ENCODE measurements at regions not wholly inside any gene's neighbourhood (a gene's known extent, or its start where the extent isn't known, plus 50 kb on each side); places are given as distances from the start of the nearest gene placed in this dataset.

GRCh38 chr2:220243571-220243970, 616.1 kb downstream of the SLC4A3 start:
- no peak for DNase-seq (ENCODE audit: low read depth in 4 of 4, low spot score in 3 of 4)

- DNase-seq (ENCODE audit: low read depth in 4 of 4, low spot score in 3 of 4): no peak
Observed at GRCh38 chr2:220246386-220246785, 619.0 kb downstream of the SLC4A3 start.

GRCh38 chr2:220247588-220248350, 620.3 kb downstream of the SLC4A3 start:
- no peak for DNase-seq (ENCODE audit: low read depth in 4 of 4, low spot score in 3 of 4)

DNA sequence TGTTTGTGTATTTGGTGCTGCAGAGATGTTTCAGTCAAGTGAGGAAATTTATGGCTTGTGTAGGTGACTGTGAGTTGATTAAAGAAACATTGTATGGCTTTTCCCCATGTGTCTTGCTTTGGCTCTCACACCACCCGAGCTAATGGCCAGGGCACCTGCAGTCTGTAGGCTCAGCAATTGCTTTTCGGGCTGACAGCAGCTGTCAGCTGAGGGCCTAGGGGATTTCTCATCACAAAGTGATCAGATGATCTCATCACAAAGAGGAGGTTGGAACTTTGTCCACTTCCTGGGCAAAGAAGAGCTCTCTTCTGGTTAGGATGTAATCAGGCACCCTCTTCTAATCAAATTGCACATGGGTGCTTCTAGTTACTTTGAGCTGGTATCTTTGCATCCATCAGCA, 632.2 kb downstream of the SLC4A3 start:
- no peak for DNase-seq (ENCODE audit: low read depth in 4 of 4, low spot score in 3 of 4)

- DNase-seq (ENCODE audit: low read depth in 4 of 4, low spot score in 3 of 4): no peak
Observed at GRCh38 chr2:220263300-220263699, 635.9 kb downstream of the SLC4A3 start.

- no peak for DNase-seq (ENCODE audit: low read depth in 4 of 4, low spot score in 3 of 4)
Observed at GRCh38 chr2:220269367-220269766, 641.9 kb downstream of the SLC4A3 start.

DNA sequence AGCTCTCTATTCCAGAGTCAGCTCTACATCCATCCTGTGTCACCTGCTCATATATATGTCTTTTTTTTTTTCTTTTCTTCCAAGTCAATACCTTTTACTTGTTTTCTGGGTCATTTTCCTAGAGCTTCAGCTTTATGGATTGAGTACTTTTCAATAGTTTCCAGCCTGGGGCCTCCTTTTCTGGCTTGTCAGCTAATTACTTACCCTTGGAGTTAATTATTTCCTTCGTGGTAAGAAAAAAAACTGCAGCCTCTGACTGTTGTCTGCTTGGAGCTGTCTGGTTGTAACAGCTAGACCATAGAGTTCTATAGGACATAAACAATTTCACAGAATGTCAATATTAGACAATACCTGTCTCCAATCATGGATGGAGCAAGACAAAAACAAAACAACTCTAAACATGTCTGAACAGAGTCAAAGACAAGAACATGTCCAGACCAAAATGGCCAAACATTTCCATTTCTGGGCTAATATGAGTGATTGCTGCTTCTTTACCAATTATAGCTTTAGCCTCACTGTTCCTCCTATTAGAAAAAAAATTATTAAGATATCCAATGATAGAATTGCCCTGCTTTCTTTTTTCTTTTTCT, 643.1 kb downstream of the SLC4A3 start:
- DNase-seq (ENCODE audit: low read depth in 4 of 4, low spot score in 3 of 4): no peak

- DNase-seq (ENCODE audit: low read depth in 4 of 4, low spot score in 3 of 4): no peak
Observed at GRCh38 chr2:220272656-220273055, 645.2 kb downstream of the SLC4A3 start.

GRCh38 chr2:220273082-220273481, 645.7 kb downstream of the SLC4A3 start:
- DNase-seq (ENCODE audit: low read depth in 4 of 4, low spot score in 3 of 4): no peak

- no peak for DNase-seq (ENCODE audit: low read depth in 4 of 4, low spot score in 3 of 4)
Observed at GRCh38 chr2:220275454-220275853, 648.0 kb downstream of the SLC4A3 start.

DNA sequence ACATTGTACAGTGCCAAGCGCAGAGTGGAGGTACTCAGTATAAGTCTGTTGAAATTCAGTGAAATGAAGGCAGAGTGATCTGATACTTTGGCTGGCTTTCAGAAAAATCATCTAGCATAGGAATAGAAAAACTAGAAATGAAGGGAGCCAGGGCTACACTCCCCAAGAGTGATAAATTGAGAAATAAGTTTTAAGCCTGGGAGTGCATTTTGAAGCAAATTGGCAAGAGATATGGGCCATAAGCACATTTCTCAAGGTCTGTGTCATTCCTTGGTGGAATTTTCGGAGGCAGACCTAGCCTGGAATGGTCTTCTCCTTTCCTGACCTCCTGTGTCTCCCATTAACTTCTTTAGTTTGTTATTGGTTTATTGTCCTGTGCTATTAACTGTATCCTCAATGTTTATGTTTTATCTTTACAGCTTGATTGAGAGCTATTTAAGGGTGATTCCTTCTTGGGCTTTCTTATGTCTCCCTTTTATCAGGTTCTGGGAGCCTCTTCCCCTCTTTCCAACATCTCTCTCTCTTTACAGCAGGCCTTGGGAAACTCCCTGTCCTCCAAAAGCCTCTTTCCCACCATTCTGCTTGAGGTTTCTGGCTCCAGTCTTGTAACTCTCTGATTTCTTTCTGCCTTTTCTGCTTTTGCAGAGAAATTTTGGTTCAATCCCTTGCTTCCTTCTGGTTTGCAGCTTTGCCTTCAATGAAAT, 649.5 kb downstream of the SLC4A3 start:
- DNase-seq (ENCODE audit: low read depth in 4 of 4, low spot score in 3 of 4): no peak

- DNase-seq (ENCODE audit: low read depth in 4 of 4, low spot score in 3 of 4): no peak
Observed at GRCh38 chr2:220277445-220277975, 650.1 kb downstream of the SLC4A3 start.

DNA sequence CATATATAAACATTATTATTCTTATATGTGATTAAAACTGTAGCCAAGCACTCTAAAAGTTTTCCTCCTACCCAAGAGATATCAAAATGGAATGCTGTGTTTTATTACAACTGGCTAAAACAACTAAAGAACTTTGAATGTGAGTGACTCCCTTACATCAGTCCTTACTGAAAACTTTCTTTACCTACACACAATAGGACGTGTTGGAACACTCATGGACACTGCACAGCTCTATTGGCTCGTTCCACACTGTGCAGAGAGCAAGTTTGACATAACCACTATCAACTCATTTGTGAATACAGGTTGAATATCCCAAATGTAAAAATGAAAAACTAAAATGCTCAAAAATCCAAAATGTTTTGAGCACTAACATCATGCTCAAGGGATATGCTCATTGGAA, 650.6 kb downstream of the SLC4A3 start:
- no peak for DNase-seq (ENCODE audit: low read depth in 4 of 4, low spot score in 3 of 4)

DNA sequence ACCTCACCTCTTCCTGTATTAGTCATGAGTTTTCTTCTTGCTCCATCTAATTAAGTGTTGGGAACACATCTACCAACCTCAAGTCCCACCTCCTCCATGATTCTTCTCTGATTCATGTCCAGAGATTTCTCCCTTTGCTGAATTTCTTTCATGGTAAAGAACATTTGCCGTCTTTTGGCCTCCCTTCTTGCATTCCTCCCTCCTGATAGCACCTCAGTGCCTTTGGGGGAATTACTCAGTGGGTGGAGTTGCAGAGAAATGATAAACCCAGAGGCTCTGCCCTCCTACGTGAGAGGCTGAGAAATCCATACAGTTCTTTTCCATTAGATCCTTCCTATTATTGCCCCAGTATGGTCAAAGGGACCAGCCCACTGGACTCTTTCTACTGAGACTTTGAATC, 651.9 kb downstream of the SLC4A3 start:
- no peak for DNase-seq (ENCODE audit: low read depth in 4 of 4, low spot score in 3 of 4)

GRCh38 chr2:220279840-220280239, 652.4 kb downstream of the SLC4A3 start:
- DNase-seq (ENCODE audit: low read depth in 4 of 4, low spot score in 3 of 4): no peak

GRCh38 chr2:220280736-220281135, 653.3 kb downstream of the SLC4A3 start:
- no peak for DNase-seq (ENCODE audit: low read depth in 4 of 4, low spot score in 3 of 4)

DNA sequence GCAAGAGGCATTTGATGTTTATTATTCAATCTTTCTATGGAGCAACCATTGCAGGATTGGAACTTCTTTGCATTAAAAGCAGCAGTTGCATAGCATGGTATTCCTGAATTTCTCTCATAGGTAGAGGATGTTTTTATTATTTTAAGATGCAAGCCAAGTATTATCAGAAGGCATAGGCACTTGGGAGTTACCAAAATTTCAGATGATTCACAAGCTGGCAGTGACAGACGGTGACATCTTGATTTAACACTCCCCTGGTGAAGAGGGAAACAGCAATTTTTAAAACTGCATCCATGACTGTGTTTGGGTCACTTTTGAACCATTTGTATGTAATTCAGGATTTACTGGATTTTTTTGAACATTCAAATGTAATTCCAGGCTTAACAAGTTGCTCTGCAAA, 654.3 kb downstream of the SLC4A3 start:
- no peak for DNase-seq (ENCODE audit: low read depth in 4 of 4, low spot score in 3 of 4)

GRCh38 chr2:220282236-220282635, 654.8 kb downstream of the SLC4A3 start:
- DNase-seq (ENCODE audit: low read depth in 4 of 4, low spot score in 3 of 4): no peak

GRCh38 chr2:220293966-220294365, 666.5 kb downstream of the SLC4A3 start:
- no peak for DNase-seq (ENCODE audit: low read depth in 4 of 4, low spot score in 3 of 4)

GRCh38 chr2:220296174-220296573, 668.7 kb downstream of the SLC4A3 start:
- DNase-seq (ENCODE audit: low read depth in 4 of 4, low spot score in 3 of 4): peak; percentile 15 to 52 (median 34)

DNA sequence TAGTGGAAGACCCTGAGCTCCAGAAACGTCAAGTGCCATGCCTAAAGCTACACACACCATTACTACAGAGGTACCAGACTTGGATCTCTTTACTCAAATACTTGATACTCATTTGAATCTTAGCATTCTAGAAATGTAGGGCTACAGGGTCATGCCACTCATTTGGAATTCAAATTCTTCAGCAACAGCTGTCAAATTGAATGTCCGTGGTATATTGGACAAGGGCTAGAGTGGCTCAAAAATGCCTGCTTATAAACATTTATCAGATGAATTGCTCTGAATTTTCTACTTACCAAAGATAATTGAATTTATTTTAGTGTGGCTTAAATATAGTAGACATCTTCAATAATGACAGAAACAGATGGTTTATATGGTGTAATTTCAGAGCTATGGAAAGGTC, 669.7 kb downstream of the SLC4A3 start:
- DNase-seq (ENCODE audit: low read depth in 4 of 4, low spot score in 3 of 4): no peak

GRCh38 chr2:220300806-220301205, 673.4 kb downstream of the SLC4A3 start:
- DNase-seq (ENCODE audit: low read depth in 4 of 4, low spot score in 3 of 4): no peak

Data from right renal pelvis (tissue), 4 donors.